Right atrium auricular region (tissue), 2 donors: ENCODE measurements at regions not wholly inside any gene's neighbourhood (a gene's known extent, or its start where the extent isn't known, plus 50 kb on each side); places are given as distances from the start of the nearest gene placed in this dataset.

Source experiments
- DNase-seq: peaks from one replicate; pipeline ENCODE4 v3.0.0-alpha.2; 2019; ENCODE audit warnings: low spot score
- H3K27ac ChIP-seq, 2 donors: fragments of 200-600 bp; sonication (generic); 1 replicate in 1 of 2; 2 replicates in 1 of 2; pipeline ENCODE4 v1.5.1; 2016 to 2019
- H3K27me3 ChIP-seq, 2 donors: fragments of 200-600 bp; sonication (generic); one replicate each; pipeline versions ENCODE4 v1.5.1 to v1.6.0; 2017 to 2019
- H3K36me3 ChIP-seq: fragments of 200-600 bp; sonication (generic); one replicate; pipeline ENCODE4 v1.5.1; 2016
- H3K4me1 ChIP-seq, 2 donors: fragments of 200-600 bp; sonication (generic); one replicate each; pipeline versions ENCODE4 v1.5.1 to v1.6.0; 2017 to 2019
- H3K4me3 ChIP-seq, 2 donors: fragments of 200-600 bp; sonication (generic); 1 replicate in 1 of 2; 2 replicates in 1 of 2; pipeline ENCODE4 v1.5.1; 2017 to 2019; ENCODE audit warnings: mild to moderate bottlenecking in 1 of 2, moderate library complexity in 1 of 2
- H3K9me3 ChIP-seq, 2 donors: fragments of 200-600 bp; sonication (generic); one replicate each; pipeline ENCODE4 v1.5.1; 2019
- TF ChIP-seq, protein P1 (sequence below), 2 donors: fragments of 200-600 bp; sonication (generic); IDR thresholded peaks; one replicate each; pipeline ENCODE4 v1.5.1; 2019; ENCODE audit warnings: antibody characterized with exemption in 2 of 2

DNA sequence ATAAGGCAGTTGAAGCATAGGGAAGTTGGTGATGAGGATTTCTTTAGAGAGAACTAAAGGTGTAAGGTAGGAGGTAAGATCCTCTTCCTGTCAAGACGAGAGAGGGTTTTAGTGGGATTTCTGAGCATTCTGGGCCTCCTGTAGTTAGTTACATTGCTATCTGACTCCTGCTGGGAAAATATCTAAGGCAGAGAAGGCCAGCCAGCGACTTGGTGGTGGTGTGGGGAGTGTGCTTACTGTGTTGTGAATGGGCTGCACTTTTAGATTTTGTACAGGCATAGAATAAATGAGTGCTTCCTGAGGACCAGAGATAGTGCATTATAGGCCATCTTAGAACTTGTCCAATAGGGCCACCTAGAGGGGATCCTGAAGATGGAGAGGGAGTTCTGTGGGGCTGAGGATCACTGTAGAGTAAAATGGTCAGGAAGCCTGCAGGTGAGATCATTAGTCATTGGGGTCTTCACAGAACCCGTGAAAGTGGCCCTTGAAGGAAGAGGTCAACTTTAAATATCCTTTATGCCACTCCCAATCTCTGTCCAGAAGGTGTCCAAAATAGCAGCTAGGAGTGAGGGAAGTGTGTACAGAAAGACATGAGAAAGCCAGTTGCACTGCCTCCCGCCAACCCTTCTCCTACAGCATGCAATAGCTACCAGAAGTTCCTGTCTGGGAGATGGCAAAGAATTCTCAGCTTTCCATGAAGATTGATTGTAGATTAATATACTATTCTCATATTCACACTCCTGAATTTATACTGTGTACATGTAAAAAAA is 266.6 kb downstream of the POLR1F start:
- H3K27me3 ChIP-seq = no peaks in the 10 kb centered on the region
- H3K36me3 ChIP-seq = no peaks in the 10 kb centered on the region
- TF ChIP-seq, protein P1, sequence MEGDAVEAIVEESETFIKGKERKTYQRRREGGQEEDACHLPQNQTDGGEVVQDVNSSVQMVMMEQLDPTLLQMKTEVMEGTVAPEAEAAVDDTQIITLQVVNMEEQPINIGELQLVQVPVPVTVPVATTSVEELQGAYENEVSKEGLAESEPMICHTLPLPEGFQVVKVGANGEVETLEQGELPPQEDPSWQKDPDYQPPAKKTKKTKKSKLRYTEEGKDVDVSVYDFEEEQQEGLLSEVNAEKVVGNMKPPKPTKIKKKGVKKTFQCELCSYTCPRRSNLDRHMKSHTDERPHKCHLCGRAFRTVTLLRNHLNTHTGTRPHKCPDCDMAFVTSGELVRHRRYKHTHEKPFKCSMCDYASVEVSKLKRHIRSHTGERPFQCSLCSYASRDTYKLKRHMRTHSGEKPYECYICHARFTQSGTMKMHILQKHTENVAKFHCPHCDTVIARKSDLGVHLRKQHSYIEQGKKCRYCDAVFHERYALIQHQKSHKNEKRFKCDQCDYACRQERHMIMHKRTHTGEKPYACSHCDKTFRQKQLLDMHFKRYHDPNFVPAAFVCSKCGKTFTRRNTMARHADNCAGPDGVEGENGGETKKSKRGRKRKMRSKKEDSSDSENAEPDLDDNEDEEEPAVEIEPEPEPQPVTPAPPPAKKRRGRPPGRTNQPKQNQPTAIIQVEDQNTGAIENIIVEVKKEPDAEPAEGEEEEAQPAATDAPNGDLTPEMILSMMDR (IDR thresholded peaks at IDR 0.05) = peak in 1 of 2 donors; percentile 16
- DNase-seq = no peak
- H3K27ac ChIP-seq = no peak overlapping the region
- H3K4me1 ChIP-seq = no peaks in the 10 kb centered on the region
- H3K9me3 ChIP-seq = no peaks in the 10 kb centered on the region
- H3K4me3 ChIP-seq = no peak overlapping the region

GRCh38 chr7:19439517-19439916 is 269.3 kb downstream of the POLR1F start:
- no peak overlapping the region for H3K4me3 ChIP-seq
- no peaks in the 10 kb centered on the region for H3K36me3 ChIP-seq
- no peaks in the 10 kb centered on the region for H3K27me3 ChIP-seq
- no peak for DNase-seq
- TF ChIP-seq, protein P1 (IDR thresholded peaks at IDR 0.05) = no peak
- H3K4me1 ChIP-seq = no peaks in the 10 kb centered on the region
- H3K9me3 ChIP-seq = no peaks in the 10 kb centered on the region
- H3K27ac ChIP-seq = no peak overlapping the region

DNA sequence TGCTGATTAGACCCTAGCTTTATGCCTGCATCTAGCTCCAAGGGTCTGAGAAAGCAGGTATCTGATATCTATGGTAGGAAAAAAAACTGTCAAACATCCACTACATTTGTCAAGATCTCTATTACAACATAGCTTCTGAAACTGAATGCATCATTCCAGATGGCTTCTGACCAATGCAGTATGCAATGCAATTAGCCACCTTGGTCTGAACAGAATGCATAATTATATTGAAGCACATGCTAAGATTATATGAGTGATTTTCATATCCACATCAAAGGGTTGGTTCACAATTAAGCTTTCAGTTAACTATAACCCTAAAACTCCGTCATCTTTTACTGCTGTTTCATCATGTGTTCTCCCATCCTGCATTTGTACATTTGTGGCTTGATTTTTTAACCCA is 271.4 kb downstream of the POLR1F start:
- H3K9me3 ChIP-seq = no peaks in the 10 kb centered on the region
- TF ChIP-seq, protein P1 (IDR thresholded peaks at IDR 0.05) = no peak

GRCh38 chr7:19427944-19428343 is 280.9 kb downstream of the POLR1F start:
- Histone ChIP-seq H3K4me1 (no peaks in the 10 kb centered on the region), H3K36me3 (no peaks in the 10 kb centered on the region), H3K9me3 (no peaks in the 10 kb centered on the region), H3K4me3 (no peak overlapping the region), H3K27me3 (no peaks in the 10 kb centered on the region), H3K27ac (no peak overlapping the region)
- TF ChIP-seq, protein P1 (IDR thresholded peaks at IDR 0.05) = no peak
- DNase-seq = no peak

More for the DNA sequence above, 271.4 kb downstream of the POLR1F start:
- no peaks in the 10 kb centered on the region for H3K4me1 ChIP-seq
- no peaks in the 10 kb centered on the region for H3K36me3 ChIP-seq
- no peak for DNase-seq
- H3K4me3 ChIP-seq = no peak overlapping the region
- H3K27me3 ChIP-seq = no peaks in the 10 kb centered on the region
- no peak overlapping the region for H3K27ac ChIP-seq

DNA sequence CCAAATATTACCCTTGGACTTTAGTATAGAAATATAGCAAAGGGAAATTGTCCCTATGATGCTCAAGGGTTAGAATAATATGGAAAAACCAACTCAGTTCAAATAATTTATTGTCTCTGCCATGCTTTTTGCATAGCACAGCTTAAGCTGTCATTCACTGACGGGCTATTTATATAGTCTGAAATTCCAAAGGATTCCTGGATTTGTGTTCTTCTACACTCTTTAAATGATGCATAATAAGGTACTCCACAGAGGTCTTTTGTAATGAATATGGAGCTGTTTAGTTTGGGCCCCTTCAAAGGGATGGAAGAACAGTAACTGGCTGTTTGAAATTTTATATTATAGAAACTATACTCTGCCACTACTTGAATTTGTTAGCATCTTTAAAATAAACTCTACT is 276.6 kb upstream of the FERD3L start:
- Histone ChIP-seq H3K9me3 (no peaks in the 10 kb centered on the region), H3K4me3 (no peak overlapping the region), H3K27ac (no peak overlapping the region), H3K27me3 (no peaks in the 10 kb centered on the region), H3K4me1 (no peaks in the 10 kb centered on the region), H3K36me3 (no peaks in the 10 kb centered on the region)
- DNase-seq = no peak
- TF ChIP-seq, protein P1 (IDR thresholded peaks at IDR 0.05) = no peak

GRCh38 chr7:19417231-19417630 is 272.0 kb upstream of the FERD3L start:
- H3K27me3 ChIP-seq = no peaks in the 10 kb centered on the region
- TF ChIP-seq, protein P1 (IDR thresholded peaks at IDR 0.05) = no peak
- H3K27ac ChIP-seq = no peak overlapping the region
- DNase-seq = no peak
- H3K4me1 ChIP-seq = no peaks in the 10 kb centered on the region
- H3K9me3 ChIP-seq = no peaks in the 10 kb centered on the region
- H3K4me3 ChIP-seq = no peak overlapping the region
- no peaks in the 10 kb centered on the region for H3K36me3 ChIP-seq
